HEK293 (cell line): ENCODE measurements at regions not wholly inside any gene's neighbourhood (a gene's known extent, or its start where the extent isn't known, plus 50 kb on each side); places are given as distances from the start of the nearest gene placed in this dataset.

Experiments
- CTCF ChIP-seq: fragments of 450-650 bp; formaldehyde crosslinking; IDR thresholded peaks from 2 replicates; pipeline ENCODE4 v1.5.1; 2016; ENCODE audit warnings: missing biosample characterization, missing genetic modification characterization
- PRDM10 ChIP-seq: fragments of 450-650 bp; formaldehyde crosslinking; IDR thresholded peaks from 2 replicates; pipeline ENCODE4 v1.5.1; 2016; ENCODE audit warnings: missing biosample characterization, missing genetic modification characterization
- PRDM6 ChIP-seq: fragments of 450-650 bp; formaldehyde crosslinking; IDR thresholded peaks from 2 replicates; pipeline ENCODE4 v1.5.1; 2017; ENCODE audit warnings: missing biosample characterization, missing genetic modification characterization
- REPIN1 ChIP-seq: fragments of 450-650 bp; formaldehyde crosslinking; IDR thresholded peaks from 2 replicates; pipeline ENCODE4 v1.5.1; 2017; ENCODE audit warnings: missing biosample characterization, missing genetic modification characterization, low read depth
- SP7 ChIP-seq: fragments of 450-650 bp; formaldehyde crosslinking; IDR thresholded peaks from 2 replicates; pipeline ENCODE4 v1.5.1; 2016; ENCODE audit warnings: missing biosample characterization, missing genetic modification characterization
- ZBTB11 ChIP-seq: fragments of 450-650 bp; formaldehyde crosslinking; conservative IDR thresholded peaks from 2 replicates; pipeline ENCODE4 v1.5.1; 2016; ENCODE audit warnings: low read depth, missing biosample characterization, missing genetic modification characterization
- ZBTB7A ChIP-seq: fragments of 450-650 bp; formaldehyde crosslinking; IDR thresholded peaks from 2 replicates; pipeline ENCODE4 v1.5.1; 2016; ENCODE audit warnings: low read depth, missing biosample characterization, missing genetic modification characterization
- ZNF133 ChIP-seq: fragments of 450-650 bp; formaldehyde crosslinking; IDR thresholded peaks from 2 replicates; pipeline ENCODE4 v1.5.1; 2016; ENCODE audit warnings: missing biosample characterization, missing genetic modification characterization
- ZNF140 ChIP-seq: fragments of 450-650 bp; formaldehyde crosslinking; IDR thresholded peaks from 2 replicates; pipeline ENCODE4 v1.5.1; 2016; ENCODE audit warnings: missing biosample characterization, missing genetic modification characterization
- ZNF274 ChIP-seq, 2 experiments: fragments of 200-500 bp in 1 of 2; fragments of 450-650 bp in 1 of 2; sonication (Bioruptor generic) in 1 of 2; formaldehyde crosslinking in 1 of 2; IDR thresholded peaks; 2 replicates each; pipeline versions ENCODE4 v1.5.1 to v1.6.1; 2014 to 2016; ENCODE audit warnings: borderline replicate concordance in 1 of 2, inconsistent platforms in 1 of 2, low read length in 1 of 2, missing biosample characterization in 1 of 2, missing genetic modification characterization in 1 of 2
- ZNF610 ChIP-seq: fragments of 450-650 bp; formaldehyde crosslinking; IDR thresholded peaks from 2 replicates; pipeline ENCODE4 v1.5.1; 2016; ENCODE audit warnings: missing biosample characterization, missing genetic modification characterization, borderline replicate concordance
- ZNF623 ChIP-seq: fragments of 450-650 bp; formaldehyde crosslinking; IDR thresholded peaks from 2 replicates; pipeline ENCODE4 v1.5.1; 2016; ENCODE audit warnings: missing biosample characterization, missing genetic modification characterization
- ZNF792 ChIP-seq: fragments of 450-650 bp; formaldehyde crosslinking; IDR thresholded peaks from 2 replicates; pipeline ENCODE4 v1.5.1; 2016; ENCODE audit warnings: missing biosample characterization, missing genetic modification characterization

- TF ChIP-seq ZNF792 (tag by site-specific recombination) (no peak), ZNF140 (tag by site-specific recombination) (no peak), ZBTB11 (no peak), PRDM6 (tag by site-specific recombination) (no peak), ZBTB7A (tag by site-specific recombination) (no peak), REPIN1 (tag by site-specific recombination) (no peak), ZNF274 (IDR thresholded peaks at IDR 0.05; ENCODE audit: low read length) (no peak), ZNF274 (tag by site-specific recombination; IDR thresholded peaks at IDR 0.05; ENCODE audit: borderline replicate concordance) (no peak), ZNF133 (tag by site-specific recombination) (no peak), ZNF623 (tag by site-specific recombination) (no peak), SP7 (no peak), ZNF610 (no peak), CTCF (tag by site-specific recombination) (no peak), PRDM10 (tag by site-specific recombination) (no peak)
Observed at GRCh38 chr4:79597266-79597665, 189.2 kb upstream of the GK2 start.
